HG03354 (cell line): ENCODE measurements at regions not wholly inside any gene's neighbourhood (a gene's known extent, or its start where the extent isn't known, plus 50 kb on each side); places are given as distances from the start of the nearest gene placed in this dataset.

Experiments
- ATAC-seq: cut with Tn5 transposase; IDR thresholded peaks from one replicate; pipeline ENCODE4 v1.9.1; 2021; ENCODE audit warnings: mild to moderate bottlenecking; ENCODE audit not compliant: unreplicated experiment, poor library complexity, severe bottlenecking

- no peak for ATAC-seq
Observed at GRCh38 chr2:138866797-138867196, 86.6 kb upstream of the NXPH2 start.

- ATAC-seq = no peak
Observed at GRCh38 chr2:138853761-138854160, 73.6 kb upstream of the NXPH2 start.

- ATAC-seq = no peak
Observed at GRCh38 chr2:138853296-138853695, 73.1 kb upstream of the NXPH2 start.

GRCh38 chr2:138846216-138846821 is 66.1 kb upstream of the NXPH2 start:
- ATAC-seq = peak; percentile 92

- no peak for ATAC-seq
Observed at GRCh38 chr2:138842341-138842740, 62.2 kb upstream of the NXPH2 start.

- no peak for ATAC-seq
Observed at GRCh38 chr2:138841459-138841858, 61.3 kb upstream of the NXPH2 start.

GRCh38 chr2:138838851-138839620 is 58.8 kb upstream of the NXPH2 start:
- no peak for ATAC-seq

GRCh38 chr2:138831691-138832090 is 51.5 kb upstream of the NXPH2 start:
- no peak for ATAC-seq

GRCh38 chr2:138831154-138831553 is 51.0 kb upstream of the NXPH2 start:
- ATAC-seq = no peak

- ATAC-seq = no peak
Observed at GRCh38 chr2:138830547-138830946, 50.4 kb upstream of the NXPH2 start.
